Endothelial cell of umbilical vein (primary cell): ENCODE measurements at regions not wholly inside any gene's neighbourhood (a gene's known extent, or its start where the extent isn't known, plus 50 kb on each side); places are given as distances from the start of the nearest gene placed in this dataset.

ENCODE experiments used
- JUN ChIP-seq: IDR thresholded peaks from 2 replicates; pipeline ENCODE4 v1.6.1; 2011; ENCODE audit warnings: borderline replicate concordance, low read depth; ENCODE audit not compliant: insufficient read length, insufficient read depth
- TF ChIP-seq, protein P1 (sequence below): IDR thresholded peaks from 2 replicates; pipeline ENCODE4 v1.6.1; 2011; ENCODE audit not compliant: insufficient read depth, insufficient read length
- TF ChIP-seq, protein P2 (sequence below), 2 donors: IDR thresholded peaks; 1 replicate in 1 of 2; 2 replicates in 1 of 2; pipeline ENCODE4 v1.5.1; 2011; ENCODE audit warnings: low read length in 2 of 2, mild to moderate bottlenecking in 2 of 2, moderate library complexity in 2 of 2, control low read depth in 1 of 2, inconsistent platforms in 1 of 2, low read depth in 1 of 2; ENCODE audit not compliant: insufficient read depth in 1 of 2; ENCODE audit errors: extremely low read depth in 1 of 2

DNA sequence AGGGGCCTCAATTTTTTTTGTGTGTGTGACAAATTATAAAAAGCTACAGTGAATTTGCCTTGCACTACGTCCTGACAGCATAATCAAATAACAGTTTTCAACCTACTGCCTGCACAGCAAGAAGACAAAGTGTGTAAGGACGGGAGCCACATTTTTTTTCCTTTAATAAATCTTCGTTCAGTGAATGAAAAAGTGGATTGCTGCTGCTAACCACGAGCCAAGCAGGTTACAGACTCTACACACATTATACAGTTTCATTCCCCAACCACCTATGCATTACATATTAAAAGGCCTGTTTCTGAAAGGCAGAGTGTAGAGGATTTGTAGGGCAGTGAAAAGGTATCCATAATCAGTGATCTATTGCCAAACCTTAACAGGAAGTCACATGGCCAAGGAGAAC, 570.0 kb upstream of the BTBD3 start:
- TF ChIP-seq, protein P1, sequence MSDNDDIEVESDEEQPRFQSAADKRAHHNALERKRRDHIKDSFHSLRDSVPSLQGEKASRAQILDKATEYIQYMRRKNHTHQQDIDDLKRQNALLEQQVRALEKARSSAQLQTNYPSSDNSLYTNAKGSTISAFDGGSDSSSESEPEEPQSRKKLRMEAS: no peak
- TF ChIP-seq JUN: no peak
- TF ChIP-seq, protein P2, sequence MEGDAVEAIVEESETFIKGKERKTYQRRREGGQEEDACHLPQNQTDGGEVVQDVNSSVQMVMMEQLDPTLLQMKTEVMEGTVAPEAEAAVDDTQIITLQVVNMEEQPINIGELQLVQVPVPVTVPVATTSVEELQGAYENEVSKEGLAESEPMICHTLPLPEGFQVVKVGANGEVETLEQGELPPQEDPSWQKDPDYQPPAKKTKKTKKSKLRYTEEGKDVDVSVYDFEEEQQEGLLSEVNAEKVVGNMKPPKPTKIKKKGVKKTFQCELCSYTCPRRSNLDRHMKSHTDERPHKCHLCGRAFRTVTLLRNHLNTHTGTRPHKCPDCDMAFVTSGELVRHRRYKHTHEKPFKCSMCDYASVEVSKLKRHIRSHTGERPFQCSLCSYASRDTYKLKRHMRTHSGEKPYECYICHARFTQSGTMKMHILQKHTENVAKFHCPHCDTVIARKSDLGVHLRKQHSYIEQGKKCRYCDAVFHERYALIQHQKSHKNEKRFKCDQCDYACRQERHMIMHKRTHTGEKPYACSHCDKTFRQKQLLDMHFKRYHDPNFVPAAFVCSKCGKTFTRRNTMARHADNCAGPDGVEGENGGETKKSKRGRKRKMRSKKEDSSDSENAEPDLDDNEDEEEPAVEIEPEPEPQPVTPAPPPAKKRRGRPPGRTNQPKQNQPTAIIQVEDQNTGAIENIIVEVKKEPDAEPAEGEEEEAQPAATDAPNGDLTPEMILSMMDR (IDR thresholded peaks at IDR 0.05; ENCODE audit: extremely low read depth in 1 of 2, insufficient read depth in 1 of 2, low read depth in 1 of 2, low read length in 2 of 2): no peak
